ENCODE measurements at regions not wholly inside any gene's neighbourhood (a gene's known extent, or its start where the extent isn't known, plus 50 kb on each side); places are given as distances from the start of the nearest gene placed in this dataset.

GRCh38 chr2:173815772-173816171, 149.4 kb downstream of the SP3 start:
- Histone ChIP-seq H3K27me3 (peaks cover 0 to 11% (median 0%) of the 10 kb centered on the region in 9 donors), H3K4me1 (no peaks in the 10 kb centered on the region), H3K36me3 (no peaks in the 10 kb centered on the region), H3K27ac (no peak overlapping the region), H3K9me3 (no peaks in the 10 kb centered on the region), H3K4me3 (no peak overlapping the region)
- ATAC-seq (no peak), DNase-seq (no peak)
- TF ChIP-seq POLR2A (IDR thresholded peaks at IDR 0.05) (no peak), CTCF (IDR thresholded peaks at IDR 0.05) (no peak)
- WGBS, 4 donors, result 72 to 83% (median 78%) methylated on average over 5 of the region's 5 CpGs
- intact Hi-C loops (cut with DNase I), result no loop called here

GRCh38 chr2:173817582-173817981, 147.6 kb downstream of the SP3 start:
- H3K27me3 ChIP-seq, result peaks cover 0 to 11% (median 0%) of the 10 kb centered on the region in 9 donors
- WGBS, 4 donors, result 80 to 90% (median 85%) methylated on average over 4 of the region's 4 CpGs
- DNase-seq (no peak), ATAC-seq (no peak)
- no peak overlapping the region for H3K27ac ChIP-seq
- H3K4me3 ChIP-seq, result no peak overlapping the region
- TF ChIP-seq POLR2A (IDR thresholded peaks at IDR 0.05), result no peak
- no peak for TF ChIP-seq CTCF (IDR thresholded peaks at IDR 0.05)
- intact Hi-C loops (cut with DNase I), result no loop called here
- H3K4me1 ChIP-seq, result no peaks in the 10 kb centered on the region
- no peaks in the 10 kb centered on the region for H3K36me3 ChIP-seq
- no peaks in the 10 kb centered on the region for H3K9me3 ChIP-seq

GRCh38 chr2:173818285-173818684, 146.9 kb downstream of the SP3 start:
- H3K36me3 ChIP-seq, result no peaks in the 10 kb centered on the region
- H3K4me3 ChIP-seq, result no peak overlapping the region
- no peaks in the 10 kb centered on the region for H3K9me3 ChIP-seq
- ATAC-seq (no peak), DNase-seq (no peak)
- no peaks in the 10 kb centered on the region for H3K4me1 ChIP-seq
- peaks cover 0 to 11% (median 0%) of the 10 kb centered on the region in 9 donors for H3K27me3 ChIP-seq
- TF ChIP-seq CTCF (IDR thresholded peaks at IDR 0.05), result no peak
- no peak for TF ChIP-seq POLR2A (IDR thresholded peaks at IDR 0.05)
- WGBS, 4 donors, result 88 to 97% (median 94%) methylated on average over 4 of the region's 4 CpGs
- H3K27ac ChIP-seq, result no peak overlapping the region
- intact Hi-C loops (cut with DNase I), result no loop called here

GRCh38 chr2:173819852-173820251, 145.3 kb downstream of the SP3 start:
- ATAC-seq (no peak), DNase-seq (no peak)
- Histone ChIP-seq H3K4me3 (no peak overlapping the region), H3K27me3 (peaks cover 0 to 11% (median 0%) of the 10 kb centered on the region in 9 donors), H3K4me1 (no peaks in the 10 kb centered on the region), H3K27ac (no peak overlapping the region), H3K9me3 (no peaks in the 10 kb centered on the region), H3K36me3 (no peaks in the 10 kb centered on the region)
- TF ChIP-seq POLR2A (IDR thresholded peaks at IDR 0.05) (no peak), CTCF (IDR thresholded peaks at IDR 0.05) (no peak)
- intact Hi-C loops (cut with DNase I), result no loop called here
- 69 to 79% (median 73%) methylated on average over 5 of the region's 5 CpGs for whole genome bisulfite sequencing, 4 donors
